Fibroblast of skin of abdomen (primary cell): ENCODE measurements at regions not wholly inside any gene's neighbourhood (a gene's known extent, or its start where the extent isn't known, plus 50 kb on each side); places are given as distances from the start of the nearest gene placed in this dataset.

Source experiments
- DNase-seq: peaks from one replicate; pipeline ENCODE4 v3.0.0-alpha.2; 2013

DNA sequence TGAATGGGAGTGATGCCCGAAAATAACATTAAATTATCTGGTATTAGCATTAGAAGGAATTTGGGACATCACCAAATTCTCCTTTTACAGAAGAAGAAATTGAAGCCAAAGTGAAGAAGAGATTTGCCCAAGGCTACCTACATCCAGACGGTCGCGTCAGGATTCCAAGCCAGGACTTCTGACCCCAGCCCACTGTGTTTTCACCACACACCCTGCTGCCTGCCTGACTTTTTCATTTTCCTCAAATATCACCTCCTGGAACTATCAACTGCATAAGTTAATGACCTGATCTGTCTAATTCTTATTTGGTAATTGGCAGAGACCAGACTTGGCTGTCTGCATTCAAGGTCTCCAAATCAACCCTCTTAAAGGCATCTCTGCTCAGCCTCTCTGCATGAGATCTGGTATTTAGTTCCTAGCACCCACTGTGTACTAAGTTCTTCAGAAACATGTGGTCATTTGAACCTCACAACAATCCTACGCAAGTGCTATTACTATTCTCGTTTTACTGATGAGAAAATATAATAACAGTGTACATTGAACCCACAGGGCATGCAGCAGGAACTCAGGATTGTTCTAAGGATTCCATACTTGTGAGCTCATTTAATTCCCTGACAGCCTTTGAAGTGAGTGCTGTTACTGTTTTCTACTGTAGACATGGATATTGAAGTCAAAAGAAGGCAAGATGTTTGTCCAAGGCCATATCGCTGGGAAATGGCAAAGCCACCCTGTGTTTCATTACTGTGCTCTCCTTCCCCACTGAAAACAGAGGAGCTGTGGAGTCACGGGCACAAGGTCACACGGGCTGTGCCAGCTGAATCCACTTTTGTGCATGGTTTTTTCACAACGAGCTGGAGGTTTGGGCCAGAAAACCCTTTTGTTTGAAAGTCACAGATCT lies 195.2 kb upstream of the C1QTNF7 start:
- peak; percentile 75 for DNase-seq

DNA sequence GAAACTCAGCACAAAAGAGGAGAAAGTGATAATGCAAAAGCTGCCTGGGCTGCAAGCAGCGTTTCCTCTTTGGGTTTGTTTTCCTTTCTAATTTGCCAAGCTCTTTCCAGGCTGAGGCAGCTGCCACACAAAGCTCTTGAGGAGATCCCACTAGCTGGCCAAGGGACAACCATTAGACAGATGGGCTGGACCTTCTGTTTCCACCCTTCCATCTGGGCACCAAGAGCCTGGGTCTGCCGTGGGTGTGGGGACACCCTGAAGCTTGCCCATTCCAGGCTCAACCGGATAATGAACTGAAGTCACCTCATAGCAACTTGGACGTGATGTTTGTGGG lies 194.6 kb upstream of the C1QTNF7 start:
- DNase-seq = no peak

DNA sequence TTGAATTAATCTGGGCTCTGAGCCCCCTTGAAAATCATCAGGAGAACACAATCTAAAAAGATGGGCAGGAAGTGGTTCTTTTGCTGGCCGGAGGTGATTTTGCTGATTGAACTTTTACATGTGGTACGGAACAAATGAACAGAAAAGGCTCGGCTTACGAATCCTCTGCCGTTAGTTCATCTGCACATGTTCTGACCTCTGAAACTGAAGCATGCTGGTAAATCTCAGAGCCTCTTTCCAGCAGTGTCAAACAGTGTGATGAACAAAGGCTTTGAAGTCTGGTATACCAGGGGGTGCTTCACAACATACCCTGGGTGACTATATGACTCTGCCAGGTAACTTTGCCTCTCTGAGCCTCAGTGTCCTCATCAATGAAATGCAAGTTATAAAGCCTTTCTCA lies 194.2 kb upstream of the C1QTNF7 start:
- no peak for DNase-seq

DNA sequence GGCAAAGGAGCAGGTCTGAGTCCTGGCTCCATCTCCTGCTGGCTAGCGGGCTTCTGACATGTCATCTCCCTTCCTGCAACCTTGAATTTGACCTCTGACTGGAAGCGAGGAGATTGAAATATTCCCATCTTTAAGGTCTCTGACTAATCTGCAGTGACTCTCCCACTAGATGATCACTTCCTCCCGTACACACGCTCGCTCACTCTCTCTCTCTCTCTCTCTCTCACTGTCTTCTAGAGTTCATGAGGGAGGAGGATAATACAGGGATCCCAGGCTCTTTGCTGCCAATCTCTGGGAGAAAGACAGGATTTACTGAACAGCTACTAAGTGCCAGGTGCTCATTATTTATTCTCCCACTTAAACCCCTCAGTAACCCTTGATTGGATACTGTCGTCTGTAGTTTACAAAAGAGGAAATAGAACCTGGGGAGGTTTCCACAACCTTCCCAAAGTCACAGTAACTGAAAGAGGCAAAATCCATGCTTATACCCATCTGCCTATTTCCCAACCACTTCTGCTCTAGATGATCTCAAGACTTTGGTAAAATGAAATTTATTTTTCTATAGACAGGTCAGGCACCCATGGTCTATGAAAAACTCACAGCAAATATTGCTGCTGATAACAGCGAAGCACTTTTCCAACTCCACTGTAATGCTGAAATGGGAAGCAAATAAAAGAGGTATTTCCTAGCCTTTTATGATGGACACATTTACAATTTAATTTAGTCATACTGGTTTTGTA lies 193.5 kb upstream of the C1QTNF7 start:
- peak; percentile 74 for DNase-seq

DNA sequence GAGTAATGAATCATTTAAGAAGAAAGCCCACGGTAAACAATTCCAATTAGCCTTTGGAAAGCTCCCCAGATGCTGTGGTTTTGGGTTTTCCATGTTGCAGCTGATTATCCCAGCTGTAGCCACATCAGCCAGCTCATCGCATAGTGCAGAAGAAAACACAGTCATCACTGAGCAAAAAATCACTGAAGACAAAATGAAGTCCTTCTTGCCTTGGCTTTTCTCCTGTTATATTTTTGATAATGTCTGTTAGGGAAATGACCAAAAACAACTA lies 193.0 kb upstream of the C1QTNF7 start:
- peak; percentile 97 for DNase-seq

DNA sequence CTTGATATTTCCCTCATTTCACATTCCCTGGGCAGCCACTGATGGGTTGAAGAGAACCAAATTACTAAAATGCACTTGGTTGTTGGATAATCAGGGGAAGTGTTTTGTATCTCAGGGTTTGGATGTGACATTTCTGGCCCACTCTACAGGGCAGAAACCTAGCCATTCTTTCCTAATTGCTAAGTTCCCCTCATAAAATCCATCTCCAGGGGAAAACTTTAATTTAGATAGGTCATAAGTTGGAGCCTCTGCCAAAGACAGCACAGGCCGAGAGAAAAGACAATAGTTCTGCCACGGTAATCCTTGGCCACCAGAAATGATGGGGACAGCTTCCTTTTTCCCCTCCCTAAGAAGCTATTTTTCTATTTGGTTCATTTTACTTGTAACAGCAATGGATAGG lies 192.7 kb upstream of the C1QTNF7 start:
- no peak for DNase-seq

DNA sequence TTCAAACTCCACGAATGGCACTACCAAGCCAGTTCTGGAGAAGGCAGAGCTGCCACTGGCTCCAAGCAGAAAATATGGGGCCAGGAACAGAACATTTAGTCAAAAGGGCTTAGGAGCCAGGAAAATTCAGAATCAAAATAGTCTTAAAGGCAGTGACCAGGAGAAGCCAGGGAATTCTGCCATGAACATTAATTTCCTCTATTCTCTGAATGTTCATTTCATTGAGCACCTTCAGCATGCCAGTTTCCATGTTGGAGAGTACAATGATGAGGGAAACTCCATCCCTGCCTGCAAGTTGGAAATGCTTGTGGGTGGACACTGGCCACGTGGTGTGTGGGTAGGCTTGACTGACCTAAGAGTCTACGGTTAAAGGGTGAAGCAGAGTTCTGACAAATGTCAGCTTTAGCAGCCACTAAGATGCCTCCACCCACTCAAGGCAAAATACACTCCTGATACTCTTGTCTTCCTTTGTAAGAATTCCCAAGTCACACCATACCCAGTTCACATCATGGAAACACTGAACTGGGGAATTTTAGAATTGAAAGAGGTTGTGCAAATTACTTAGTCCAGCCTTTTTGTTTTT lies 190.1 kb upstream of the C1QTNF7 start:
- no peak for DNase-seq

DNA sequence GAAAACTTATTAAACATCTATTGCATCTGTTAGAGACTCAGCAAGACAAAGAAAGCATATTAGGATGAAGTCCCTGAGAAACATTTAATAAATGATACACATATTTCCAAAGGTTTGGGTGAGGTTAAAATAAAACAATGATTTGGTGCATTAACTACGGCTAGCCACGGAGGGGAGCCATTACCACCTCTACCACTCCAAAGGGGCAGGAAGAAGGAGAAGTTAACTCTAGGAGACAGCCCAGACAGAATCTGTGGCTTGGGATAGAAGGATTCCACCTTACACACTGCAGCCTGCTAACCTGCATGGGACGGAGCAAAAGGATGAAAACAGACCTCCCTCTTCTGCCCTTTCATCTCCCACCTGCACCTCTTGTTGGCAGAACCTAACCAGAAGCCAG lies 189.1 kb upstream of the C1QTNF7 start:
- peak; percentile 60 for DNase-seq

DNA sequence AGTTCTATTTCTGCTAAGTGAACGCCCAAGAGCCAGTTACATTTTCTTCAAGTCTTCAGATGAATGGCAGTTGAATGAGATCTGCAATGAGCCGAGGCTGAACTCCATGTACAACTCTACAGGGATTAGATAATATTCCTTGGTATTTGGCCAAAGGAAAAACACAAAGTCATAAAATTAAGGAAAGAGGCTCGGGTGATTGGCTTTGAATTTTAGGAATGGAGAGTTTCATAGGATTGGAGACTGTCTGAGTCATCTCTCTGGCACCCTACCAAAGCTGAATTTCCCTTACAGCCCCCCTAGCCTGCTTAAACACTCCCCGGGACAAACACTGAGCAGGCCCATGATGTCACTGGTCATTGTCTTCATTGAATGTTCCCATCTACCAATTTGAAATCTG lies 188.0 kb upstream of the C1QTNF7 start:
- peak; percentile 75 for DNase-seq

DNA sequence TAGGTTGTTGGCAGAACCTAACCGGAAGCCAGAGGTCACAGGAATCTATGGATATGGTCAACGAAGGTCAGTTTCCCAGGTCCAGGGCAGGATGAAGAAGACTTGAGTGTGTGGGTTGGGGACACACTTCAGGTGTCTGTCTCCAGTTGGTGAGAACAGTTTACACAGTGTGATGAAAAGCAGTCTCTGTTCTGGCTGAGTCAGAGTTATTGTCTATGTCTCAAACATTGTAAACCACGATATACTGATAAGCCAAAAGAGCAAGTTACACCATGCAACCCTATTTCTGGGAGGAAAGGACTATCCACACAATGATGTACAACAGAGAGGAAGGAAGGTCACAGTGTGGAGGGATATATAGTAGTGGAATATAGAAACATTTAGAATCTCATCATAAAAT lies 187.1 kb upstream of the C1QTNF7 start:
- peak; percentile 34 for DNase-seq

DNA sequence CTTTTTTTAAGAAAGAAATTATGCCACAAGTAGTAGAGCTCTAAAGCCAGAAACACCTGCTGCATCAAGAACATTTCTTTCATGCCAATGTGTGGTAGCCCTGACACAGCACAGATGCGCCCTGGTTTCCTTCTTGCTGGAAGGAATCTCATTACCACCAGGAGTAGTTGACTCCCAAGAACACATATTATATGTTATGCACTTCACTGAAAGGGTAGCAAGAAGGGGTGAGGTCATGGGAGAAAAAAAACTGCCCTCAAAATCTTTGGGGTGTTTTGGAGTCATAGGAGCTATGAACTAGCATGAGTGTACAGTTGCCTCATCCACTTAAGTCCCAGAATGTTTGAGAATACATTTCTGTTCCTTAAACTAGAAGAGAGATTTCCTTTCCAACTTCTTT lies 185.8 kb upstream of the C1QTNF7 start:
- no peak for DNase-seq

DNA sequence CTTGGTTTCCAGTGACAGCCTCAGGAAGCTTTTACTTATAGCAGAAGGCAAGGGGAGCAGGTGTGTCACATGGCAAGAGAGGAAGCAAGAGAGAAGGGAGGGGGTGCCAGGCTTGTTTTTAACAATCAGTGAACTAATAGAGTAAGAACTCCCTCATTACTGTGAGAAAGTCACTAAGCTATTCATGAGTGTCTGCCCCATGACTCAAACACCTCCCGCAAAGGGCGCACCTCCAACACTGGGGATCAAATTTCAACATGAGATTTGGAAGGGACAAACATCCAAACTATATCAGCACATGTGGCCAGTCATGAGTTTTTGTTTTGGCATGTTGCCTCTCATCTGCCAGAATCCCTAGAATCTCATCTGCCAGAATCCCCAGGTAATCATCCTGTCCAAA lies 183.5 kb upstream of the C1QTNF7 start:
- peak; percentile 66 for DNase-seq

DNA sequence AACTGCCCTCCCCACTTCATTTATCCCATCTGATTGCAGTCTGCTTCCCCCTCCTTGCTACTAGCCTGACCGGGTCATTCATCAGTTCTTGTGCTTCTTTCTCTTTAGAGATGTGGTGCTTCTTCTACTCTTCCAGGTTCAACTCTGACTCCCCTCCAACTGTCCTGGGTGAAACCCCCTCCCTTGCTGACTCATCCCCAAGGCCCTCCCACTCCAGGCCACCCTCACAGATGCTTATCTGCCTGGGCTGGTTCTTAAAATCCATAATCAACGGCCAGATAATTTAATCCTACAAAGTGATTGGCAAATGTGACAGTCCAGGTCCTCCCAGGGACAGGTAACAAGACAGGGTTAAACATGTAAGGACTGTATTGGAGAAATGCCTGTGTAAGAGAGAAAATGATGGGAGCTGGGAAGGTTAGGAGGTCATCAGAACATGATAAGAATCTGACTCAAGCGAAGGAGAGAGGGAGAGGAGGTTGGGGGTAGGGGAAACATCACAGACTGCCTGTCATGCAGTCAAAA lies 182.8 kb upstream of the C1QTNF7 start:
- DNase-seq = no peak

DNA sequence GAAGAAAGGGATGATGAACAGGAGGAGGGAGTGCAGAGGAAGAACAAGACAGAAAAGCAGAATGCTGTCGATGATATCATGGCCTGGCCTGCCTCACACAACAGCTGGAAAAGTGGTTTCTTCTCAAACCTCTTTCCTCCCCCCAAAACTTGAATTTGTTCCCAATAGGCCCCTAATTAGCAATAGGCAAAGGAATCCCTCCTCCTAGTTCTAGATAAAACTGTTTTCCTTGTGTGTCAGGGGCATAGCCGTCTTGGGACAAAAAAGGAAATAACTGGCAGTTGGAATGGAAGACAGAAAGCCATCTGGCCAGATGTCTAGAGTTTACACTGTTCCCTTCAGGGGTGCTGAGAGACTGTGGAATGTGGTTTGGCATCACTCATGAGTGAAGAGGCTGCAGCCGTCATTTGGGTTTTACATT lies 177.8 kb upstream of the C1QTNF7 start:
- DNase-seq = peak; percentile 63

DNA sequence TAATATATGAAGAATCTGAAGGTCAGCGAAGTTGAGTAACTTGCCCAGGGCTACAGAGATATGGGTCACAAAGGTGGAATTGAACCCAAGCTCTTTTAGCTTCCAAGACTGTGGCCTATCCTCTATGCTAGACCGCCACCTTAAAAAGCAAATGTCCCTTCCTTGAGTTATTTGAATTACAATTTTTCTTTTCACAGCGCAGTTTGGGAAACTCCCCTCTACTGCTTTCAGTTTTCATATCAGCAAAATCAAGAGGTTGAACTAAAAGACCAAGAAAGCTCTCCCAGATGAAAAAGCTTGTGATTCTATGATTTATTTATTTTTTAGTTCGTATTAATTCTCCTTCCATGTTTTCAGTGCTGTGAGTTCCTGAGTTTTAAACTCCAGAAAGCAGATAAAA lies 174.5 kb upstream of the C1QTNF7 start:
- no peak for DNase-seq

DNA sequence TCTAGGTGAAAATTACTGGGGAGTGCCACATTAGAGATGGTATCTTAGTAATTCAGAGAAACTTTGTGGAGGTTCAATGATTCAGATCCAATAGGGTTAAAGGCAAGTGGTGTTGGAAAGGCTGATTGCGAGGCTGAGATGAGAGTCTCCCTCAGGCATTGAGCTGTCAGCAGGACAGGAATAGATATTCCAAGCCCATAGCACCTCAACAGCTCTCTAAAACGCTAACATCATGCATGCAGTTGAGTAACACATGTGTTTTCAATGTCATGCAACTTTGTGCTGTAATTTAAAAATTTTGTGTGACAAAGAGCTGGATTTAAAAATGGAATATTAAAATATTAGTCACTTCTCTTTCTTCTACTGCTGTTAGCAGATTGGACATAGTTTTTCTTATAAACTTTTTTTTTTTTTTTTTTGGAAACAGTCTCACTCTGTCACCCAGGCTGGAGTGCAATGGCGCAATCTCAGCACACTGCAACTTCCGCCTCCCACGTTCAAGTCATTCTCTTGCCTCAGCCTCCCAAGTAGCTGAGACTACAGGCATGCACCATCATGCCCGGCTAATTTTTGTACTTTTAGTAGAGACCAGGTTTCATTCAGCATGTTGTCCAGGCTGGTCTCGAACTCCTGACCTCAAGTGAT lies 173.5 kb upstream of the C1QTNF7 start:
- DNase-seq = no peak

DNA sequence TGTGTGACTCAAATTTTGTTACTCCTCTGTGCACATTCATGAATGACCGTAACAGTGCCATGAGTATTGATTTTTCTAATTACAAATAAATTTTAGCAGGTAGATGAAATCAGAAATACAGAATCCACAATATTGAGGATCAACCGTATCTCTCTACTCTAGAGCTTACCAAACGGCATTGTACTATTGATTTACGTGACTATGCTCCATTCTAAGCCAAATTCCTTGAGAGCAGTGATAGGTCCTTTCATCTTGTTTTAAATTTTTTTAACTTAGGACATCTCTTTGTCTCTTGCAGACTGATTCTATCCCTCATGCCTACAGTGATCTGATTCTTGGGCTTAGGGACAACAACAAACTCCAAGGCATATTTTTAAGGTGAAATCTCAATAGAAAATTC lies 172.3 kb upstream of the C1QTNF7 start:
- DNase-seq = no peak

DNA sequence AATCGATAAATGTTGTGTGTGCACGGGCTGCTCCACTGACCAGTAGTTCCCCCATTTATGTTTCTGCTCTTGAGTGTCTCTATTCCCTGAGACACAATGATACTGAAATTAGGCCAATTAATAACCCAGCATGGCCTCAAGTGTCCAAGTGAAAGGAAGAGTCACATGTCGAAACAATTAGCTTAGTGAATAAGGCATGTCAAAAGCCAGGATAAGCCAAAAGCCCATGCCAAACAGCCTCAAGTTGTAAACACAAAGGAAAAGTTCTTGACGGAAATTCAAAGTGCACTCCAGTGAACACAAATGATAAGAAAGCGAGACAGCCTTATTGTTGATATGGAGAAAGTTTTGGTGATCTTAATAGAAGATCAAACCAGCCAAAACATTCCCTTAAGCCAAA lies 167.1 kb upstream of the C1QTNF7 start:
- no peak for DNase-seq

DNA sequence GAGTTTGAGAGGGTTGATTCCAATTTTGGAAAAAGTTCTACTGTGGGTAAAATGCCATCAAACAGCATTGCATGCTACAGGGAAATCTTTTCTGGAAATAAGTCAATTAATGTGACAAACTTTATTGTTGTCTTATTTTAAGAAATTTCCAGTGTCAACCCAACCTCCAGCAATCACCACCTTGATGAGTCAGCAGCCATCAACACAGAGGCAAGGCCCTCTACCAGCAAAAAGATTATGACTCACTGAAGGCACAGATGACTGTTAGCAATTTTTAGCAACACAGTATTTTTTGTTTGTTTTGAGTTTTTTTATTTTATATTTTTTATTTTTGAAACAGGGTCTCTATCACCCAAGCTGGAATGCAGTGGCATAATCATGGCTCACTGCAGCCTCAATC lies 165.4 kb upstream of the C1QTNF7 start:
- DNase-seq = peak; percentile 9

DNA sequence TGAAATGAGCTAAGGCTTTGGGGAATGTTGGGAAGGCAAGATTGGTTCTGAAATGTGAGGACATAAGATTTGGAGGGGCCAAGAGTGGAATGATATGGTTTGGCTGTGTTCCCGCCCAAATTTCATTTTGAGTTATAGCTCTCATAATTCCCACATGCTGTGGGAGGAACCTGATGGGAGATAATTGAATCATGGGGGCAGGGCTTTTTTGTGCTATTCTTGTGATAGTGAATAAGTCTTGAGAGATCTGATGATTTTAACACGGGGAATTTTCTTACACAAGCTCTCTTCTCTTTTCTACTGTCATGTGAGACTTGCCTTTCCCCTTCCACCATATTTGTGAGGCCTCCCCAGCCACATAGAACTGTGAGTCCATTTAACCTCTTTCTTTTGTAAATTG lies 157.6 kb upstream of the C1QTNF7 start:
- peak; percentile 58 for DNase-seq

DNA sequence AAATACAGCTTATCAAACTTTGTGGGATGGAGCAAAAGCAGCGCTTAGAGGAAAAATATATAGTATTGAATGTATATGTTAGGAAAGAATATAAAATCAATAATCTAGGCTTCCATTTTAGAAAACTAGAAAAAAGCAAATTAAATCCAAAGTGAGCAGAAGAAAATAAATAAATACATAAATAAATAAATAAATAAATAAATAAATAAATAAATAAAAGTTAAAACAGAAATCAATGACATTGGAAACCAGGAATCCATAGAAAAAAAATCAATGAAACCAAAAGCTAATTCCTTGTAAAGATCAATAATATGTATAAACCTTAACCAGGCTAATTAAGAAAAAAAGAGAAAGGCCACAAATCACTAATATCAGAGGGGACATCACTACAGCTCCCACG lies 141.8 kb upstream of the C1QTNF7 start:
- DNase-seq = no peak

DNA sequence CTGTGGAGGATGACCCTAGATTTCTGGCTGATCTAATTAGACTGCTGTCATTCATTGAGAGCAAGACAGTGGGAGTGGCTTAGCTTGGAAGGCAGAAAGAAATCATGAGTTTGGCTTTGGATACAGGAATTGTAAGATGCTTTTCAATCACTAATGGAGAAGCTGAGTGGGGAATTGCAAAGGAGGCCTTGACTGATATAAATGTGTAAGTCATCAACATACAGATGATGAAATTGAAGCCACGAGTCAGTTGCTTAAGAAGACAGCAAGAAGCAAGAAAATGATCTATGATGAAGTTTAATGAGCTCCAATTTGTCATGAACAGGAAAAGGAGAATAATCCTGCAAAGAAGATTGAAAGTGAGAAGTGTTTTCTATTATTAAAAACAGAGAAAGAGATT lies 136.7 kb upstream of the C1QTNF7 start:
- peak; percentile 57 for DNase-seq

DNA sequence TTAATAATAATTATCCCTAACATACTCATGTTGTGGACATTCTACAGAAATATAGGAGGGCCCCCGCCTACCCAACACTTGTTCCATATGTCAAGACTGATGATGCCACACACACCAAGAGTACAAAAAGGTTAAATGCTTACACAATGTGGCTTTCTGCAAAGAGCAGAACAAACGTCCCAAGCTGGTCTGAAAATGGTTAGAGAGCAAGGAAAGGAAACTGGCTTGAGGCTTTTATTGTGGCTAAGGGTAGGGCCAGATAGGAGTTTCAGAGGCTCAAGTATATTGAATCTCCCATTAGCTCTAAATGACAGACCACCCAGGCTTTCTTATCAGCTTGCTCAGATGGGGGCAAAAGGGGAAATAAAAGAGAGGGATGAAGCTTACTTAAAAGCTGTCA lies 134.1 kb upstream of the C1QTNF7 start:
- no peak for DNase-seq
